ENCODE measurements at regions not wholly inside any gene's neighbourhood (a gene's known extent, or its start where the extent isn't known, plus 50 kb on each side); places are given as distances from the start of the nearest gene placed in this dataset.

GRCh38 chr2:151153601-151154000 lies 108.1 kb downstream of the RBM43 start:
- no peak for DNase-seq

- DNase-seq = peak; percentile 64 to 76
These were observed 111.0 kb downstream of the RBM43 start for GRCh38 chr2:151150331-151151320.

- DNase-seq = no peak
These were observed 123.2 kb downstream of the RBM43 start for GRCh38 chr2:151138507-151138906.

- no peak for DNase-seq
These were observed 124.1 kb downstream of the RBM43 start for GRCh38 chr2:151137526-151137925.

DNA sequence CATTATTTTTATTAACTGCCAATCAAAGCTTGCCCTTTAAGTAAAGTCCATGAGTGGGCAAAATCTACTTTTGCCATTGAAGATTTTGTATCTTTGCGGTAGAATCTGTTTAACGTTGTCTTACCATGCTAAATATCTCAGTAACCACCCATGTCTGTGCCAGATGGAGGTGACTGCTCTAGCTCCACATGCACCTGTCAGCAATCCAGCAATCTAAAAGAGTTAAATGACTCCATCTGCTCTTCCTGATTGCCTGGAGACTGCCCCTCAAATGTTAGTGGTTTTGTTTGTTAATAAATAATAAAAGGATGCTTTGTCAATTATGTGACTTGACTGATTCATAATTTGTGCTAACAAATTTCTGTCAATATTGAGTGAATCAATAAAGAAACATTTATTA lies 141.7 kb downstream of the RBM43 start:
- DNase-seq = no peak

- no peak for DNase-seq
These were observed 142.3 kb downstream of the RBM43 start for GRCh38 chr2:151119374-151119773.

DNA sequence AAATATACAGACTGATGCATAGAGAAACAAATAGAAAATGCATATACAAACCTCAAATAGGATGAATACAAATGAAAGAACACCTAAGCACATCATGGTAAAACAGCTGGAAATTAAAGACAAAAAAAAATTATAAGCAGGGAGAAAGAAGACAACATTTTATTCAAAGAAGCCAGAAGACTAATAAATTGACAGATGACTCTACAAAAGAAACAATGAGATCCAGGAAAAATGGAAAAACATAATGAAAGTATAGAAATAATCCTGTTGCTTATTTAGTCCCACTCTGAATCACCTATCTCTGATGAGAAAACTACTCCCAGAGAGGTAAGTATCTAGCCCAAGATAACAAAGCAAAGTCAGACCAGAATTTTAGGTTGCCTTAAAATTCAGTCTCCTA lies 143.4 kb downstream of the RBM43 start:
- DNase-seq = no peak

DNA sequence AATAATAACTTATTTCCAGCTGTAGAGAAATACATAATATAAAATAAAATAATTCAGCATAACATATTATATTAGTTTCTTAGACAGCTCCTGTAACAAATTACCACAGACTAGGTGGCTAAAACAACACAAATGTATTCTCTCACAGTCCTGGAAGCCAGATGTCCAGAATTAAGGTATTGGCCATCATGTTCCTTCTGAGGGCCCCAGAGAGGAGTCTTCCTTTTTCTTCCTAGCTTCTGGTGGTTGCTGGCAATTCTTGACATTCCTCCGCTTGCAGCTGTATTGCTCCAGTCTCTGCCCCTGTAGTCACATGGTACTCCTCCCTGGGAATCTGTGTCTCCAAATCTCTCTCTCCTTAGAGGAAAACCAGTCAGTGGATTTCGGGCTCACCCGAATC lies 146.8 kb downstream of the RBM43 start:
- no peak for DNase-seq

DNA sequence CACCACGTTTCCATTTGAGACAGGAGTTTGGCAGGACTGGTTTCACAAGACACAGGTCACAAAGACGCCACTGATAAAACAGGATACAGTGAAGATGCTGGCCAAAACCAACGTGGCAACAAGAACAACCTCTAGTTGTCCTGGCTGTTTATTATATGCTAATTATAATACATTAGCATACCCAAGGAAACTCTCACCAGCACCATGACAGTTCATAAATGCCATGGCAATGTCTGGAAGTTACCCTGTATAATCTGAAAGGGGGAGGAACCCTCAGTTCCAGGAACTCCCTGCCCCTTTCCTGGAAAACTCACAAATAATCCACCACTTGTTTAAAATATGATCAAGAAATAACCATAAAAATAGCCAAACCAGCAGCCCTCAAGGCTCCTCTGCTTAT lies 148.3 kb downstream of the RBM43 start:
- DNase-seq = no peak

DNA sequence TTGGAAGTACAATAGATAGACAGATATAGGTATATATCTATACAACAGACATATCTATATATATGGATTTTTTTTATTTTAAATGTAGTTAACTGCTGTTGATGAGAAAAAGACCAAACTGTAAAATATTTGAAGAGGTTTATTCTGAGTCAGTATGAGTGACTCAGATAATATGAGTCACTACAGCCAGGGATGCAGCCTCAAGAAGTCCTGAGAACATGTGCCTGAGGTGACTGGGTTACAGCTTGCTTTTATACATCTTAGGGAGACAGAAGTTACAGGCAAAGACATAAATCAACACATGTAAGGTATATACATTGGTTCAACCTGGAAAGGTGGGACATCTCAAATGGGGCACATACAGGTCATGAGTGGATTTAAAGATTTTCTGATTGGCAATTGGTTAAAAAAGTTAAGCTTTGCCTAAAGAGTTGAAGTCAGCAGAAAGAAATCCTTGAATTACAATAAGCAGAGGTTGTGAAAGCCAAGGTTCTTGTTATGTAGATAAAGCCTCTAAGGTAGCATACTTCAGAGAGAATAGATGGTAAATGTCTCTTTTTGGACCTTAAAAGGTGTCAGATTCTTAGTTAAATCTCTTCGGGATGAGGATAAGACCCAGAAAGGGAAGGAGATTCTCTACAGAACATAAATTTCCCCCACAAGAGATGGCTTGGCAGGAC lies 149.9 kb downstream of the RBM43 start:
- no peak for DNase-seq

- DNase-seq = no peak
These were observed 154.7 kb downstream of the RBM43 start for GRCh38 chr2:151106805-151107506.

DNA sequence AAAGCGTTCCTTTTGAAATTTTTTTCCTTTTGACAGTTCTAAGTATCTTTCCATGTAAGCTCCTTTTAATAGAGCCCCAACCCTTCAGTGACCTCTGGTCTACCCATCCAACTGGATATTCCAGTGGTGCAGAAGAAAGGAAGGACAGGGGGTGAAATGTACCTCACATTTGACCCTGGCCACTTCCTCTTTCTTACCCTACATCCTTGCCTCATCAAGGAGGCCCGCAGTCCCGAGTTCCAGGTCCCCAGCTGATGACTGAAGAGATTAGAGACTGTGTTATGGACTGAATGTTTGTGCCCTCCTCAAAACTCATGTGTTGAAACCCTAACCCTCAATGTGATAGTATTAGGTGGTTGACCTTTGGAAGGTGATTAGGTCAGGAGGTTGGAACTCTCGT lies 158.1 kb downstream of the RBM43 start:
- DNase-seq = no peak

- DNase-seq = no peak
These were observed 159.4 kb downstream of the RBM43 start for GRCh38 chr2:151102226-151102625.

- DNase-seq = no peak
These were observed 162.8 kb downstream of the RBM43 start for GRCh38 chr2:151098841-151099240.

- no peak for DNase-seq
These were observed 163.8 kb downstream of the RBM43 start for GRCh38 chr2:151097895-151098294.

- DNase-seq = no peak
These were observed 164.5 kb downstream of the RBM43 start for GRCh38 chr2:151097128-151097527.

DNA sequence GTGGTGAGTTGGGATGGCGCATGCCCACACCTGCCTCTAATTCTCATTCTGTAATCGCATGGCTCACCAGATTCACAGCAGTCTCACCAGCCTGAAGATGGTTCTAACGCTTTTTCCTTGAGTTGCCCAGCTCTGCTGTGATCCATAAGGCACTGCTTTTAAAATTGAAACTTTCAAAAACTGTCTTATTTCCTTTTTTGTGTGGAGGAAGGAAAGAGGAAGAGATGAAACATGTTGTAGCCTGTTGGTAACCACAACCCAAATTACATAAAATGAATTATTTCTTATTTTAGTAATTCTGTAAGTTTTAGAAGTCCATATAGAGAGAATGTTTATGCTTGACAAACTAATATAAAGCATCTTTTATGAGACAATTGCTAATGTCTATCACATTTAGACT lies 165.4 kb downstream of the RBM43 start:
- peak; percentile 69 for DNase-seq

DNA sequence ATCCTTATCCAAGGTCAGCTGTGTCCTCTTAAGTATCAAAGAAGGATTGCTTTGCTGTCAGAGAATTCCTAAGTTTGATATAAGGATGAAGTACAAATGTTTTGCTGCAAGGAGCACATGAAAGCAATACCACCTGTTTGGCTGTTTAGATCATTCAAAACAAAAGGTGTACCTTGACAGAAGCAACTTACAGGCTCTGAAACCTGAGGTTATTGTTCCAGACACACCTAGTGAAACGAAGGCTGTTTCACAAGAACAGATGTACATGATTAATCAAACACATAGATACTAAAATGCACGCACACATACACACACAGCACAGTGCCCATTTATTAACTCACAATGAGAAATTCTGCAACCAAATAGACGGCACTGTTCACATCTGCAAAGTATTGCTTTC lies 166.2 kb downstream of the RBM43 start:
- no peak for DNase-seq

DNA sequence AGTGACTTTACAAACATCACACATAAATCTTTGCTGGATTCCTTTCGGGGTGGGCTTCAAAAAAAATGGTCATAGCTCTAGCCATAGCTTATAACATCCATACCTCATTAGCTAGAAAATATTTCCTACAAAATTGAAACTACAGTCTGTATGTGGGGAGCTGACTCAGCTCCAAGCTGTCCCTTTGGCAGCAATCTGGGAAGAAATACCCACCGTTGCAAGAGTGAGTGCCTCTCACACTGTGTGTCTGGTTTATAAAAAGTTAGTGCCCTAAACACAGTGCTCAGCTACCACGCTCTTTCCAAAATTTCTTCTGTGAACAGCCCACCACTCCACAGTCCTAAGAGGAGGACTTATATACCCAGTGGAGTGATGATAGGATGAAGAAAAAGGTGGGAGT lies 170.1 kb downstream of the RBM43 start:
- no peak for DNase-seq

DNA sequence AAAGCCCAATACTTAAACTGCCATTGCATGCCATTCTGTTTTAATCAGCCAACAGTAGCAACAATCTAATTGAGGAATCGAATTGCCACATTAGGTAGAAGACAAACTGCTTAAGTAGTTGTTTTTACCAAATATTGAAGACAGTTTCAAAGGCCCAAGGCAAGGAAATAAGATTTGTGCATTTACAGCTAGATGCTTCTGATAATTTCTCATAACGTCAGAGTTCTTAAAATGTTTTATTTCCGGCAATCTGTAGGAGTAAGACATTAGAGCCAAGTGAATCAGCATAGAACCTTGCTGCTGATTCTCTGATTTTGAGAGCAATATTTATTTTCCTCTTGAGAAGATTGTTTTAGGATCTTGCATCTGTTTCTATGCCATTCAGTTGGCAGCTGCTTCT lies 174.3 kb downstream of the RBM43 start:
- no peak for DNase-seq

DNA sequence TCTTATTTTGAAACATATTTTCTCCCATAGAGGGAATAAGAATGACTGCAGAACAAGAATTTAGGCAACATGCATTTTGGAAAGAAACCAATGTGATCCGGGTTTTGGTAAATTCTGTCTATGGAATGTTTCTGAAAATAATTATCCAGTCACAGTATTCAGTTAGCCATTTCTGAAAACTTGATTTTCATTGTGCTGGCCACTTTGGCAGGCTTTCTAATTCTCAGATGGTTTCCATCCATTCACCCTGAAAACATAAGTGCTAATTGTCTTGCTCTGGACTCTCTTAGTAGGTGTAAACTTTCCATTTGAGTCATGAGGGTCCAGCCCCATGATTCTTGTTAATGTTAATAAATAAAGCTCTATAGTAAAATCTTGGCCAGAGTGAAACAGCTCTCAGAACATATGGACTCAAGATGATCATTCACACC lies 176.5 kb downstream of the RBM43 start:
- DNase-seq = no peak

GRCh38 chr2:151083856-151084795 lies 177.5 kb downstream of the RBM43 start:
- no peak for DNase-seq
